GM18873 (cell line): ENCODE measurements at regions not wholly inside any gene's neighbourhood (a gene's known extent, or its start where the extent isn't known, plus 50 kb on each side); places are given as distances from the start of the nearest gene placed in this dataset.
"Not testable (repeated sequence)": the region's sequence is repeated elsewhere in the genome, so short reads cannot be mapped to it uniquely, and the experiment has no call there.

Source experiments
- ATAC-seq: cut with Tn5 transposase; IDR thresholded peaks from one replicate; pipeline ENCODE4 v1.9.1; 2021; ENCODE audit warnings: mild to moderate bottlenecking, moderate library complexity, moderate number of reproducible peaks; ENCODE audit not compliant: unreplicated experiment, low FRiP score

GRCh38 chr2:7847321-7847720 is 834.5 kb upstream of the ID2 start:
- ATAC-seq = no peak

- no peak for ATAC-seq
These were observed 832.8 kb upstream of the ID2 start for GRCh38 chr2:7849027-7849426.

- ATAC-seq = no peak
These were observed 832.3 kb upstream of the ID2 start for GRCh38 chr2:7849531-7849930.

- no peak for ATAC-seq
These were observed 829.3 kb upstream of the ID2 start for GRCh38 chr2:7852546-7852945.

GRCh38 chr2:7857904-7858303 is 824.0 kb upstream of the ID2 start:
- no peak for ATAC-seq

- no peak for ATAC-seq
These were observed 823.2 kb upstream of the ID2 start for GRCh38 chr2:7858624-7859023.

- no peak for ATAC-seq
These were observed 821.2 kb upstream of the ID2 start for GRCh38 chr2:7860693-7861092.

- no peak for ATAC-seq
These were observed 819.8 kb upstream of the ID2 start for GRCh38 chr2:7861910-7862702.

GRCh38 chr2:7866104-7866503 is 815.8 kb upstream of the ID2 start:
- ATAC-seq = no peak

- no peak for ATAC-seq
These were observed 815.0 kb upstream of the ID2 start for GRCh38 chr2:7866825-7867224.

- ATAC-seq = no peak
These were observed 814.0 kb upstream of the ID2 start for GRCh38 chr2:7867867-7868266.

GRCh38 chr2:7868836-7869235 is 813.0 kb upstream of the ID2 start:
- no peak for ATAC-seq

GRCh38 chr2:7876445-7876844 is 805.4 kb upstream of the ID2 start:
- not testable (repeated sequence) for ATAC-seq

- ATAC-seq = not testable (repeated sequence)
These were observed 803.6 kb upstream of the ID2 start for GRCh38 chr2:7878266-7878665.

GRCh38 chr2:7878786-7879482 is 802.9 kb upstream of the ID2 start:
- ATAC-seq = no peak

GRCh38 chr2:7879483-7879835 is 802.4 kb upstream of the ID2 start:
- ATAC-seq = no peak

- no peak for ATAC-seq
These were observed 801.7 kb upstream of the ID2 start for GRCh38 chr2:7880126-7880525.

GRCh38 chr2:7880566-7880965 is 801.3 kb upstream of the ID2 start:
- ATAC-seq = no peak

- ATAC-seq = no peak
These were observed 800.8 kb upstream of the ID2 start for GRCh38 chr2:7881063-7881462.

GRCh38 chr2:7881466-7881865 is 800.4 kb upstream of the ID2 start:
- ATAC-seq = no peak

GRCh38 chr2:7882296-7882695 is 799.6 kb upstream of the ID2 start:
- no peak for ATAC-seq

GRCh38 chr2:7884338-7884737 is 797.5 kb upstream of the ID2 start:
- ATAC-seq = no peak
